HUES64 (cell line): ENCODE measurements at regions not wholly inside any gene's neighbourhood (a gene's known extent, or its start where the extent isn't known, plus 50 kb on each side); places are given as distances from the start of the nearest gene placed in this dataset.

Source experiments
- H3K27ac ChIP-seq: 2 replicates; pipeline ENCODE4 v1.7.0; 2013; ENCODE audit warnings: low read depth, low read length, inconsistent platforms
- H3K27me3 ChIP-seq: 2 replicates; pipeline ENCODE4 v1.6.1; 2013; ENCODE audit warnings: mild to moderate bottlenecking, low read length; ENCODE audit not compliant: insufficient read depth
- H3K36me3 ChIP-seq: 2 replicates; pipeline ENCODE4 v1.6.1; 2013; ENCODE audit warnings: mild to moderate bottlenecking, low read length; ENCODE audit not compliant: insufficient read depth
- H3K4me1 ChIP-seq: 2 replicates; pipeline ENCODE4 v1.6.1; 2013; ENCODE audit warnings: mild to moderate bottlenecking, low read length, moderate library complexity; ENCODE audit not compliant: insufficient read depth
- H3K4me3 ChIP-seq: 2 replicates; pipeline ENCODE4 v1.5.1; 2013; ENCODE audit warnings: mild to moderate bottlenecking, low read length, moderate library complexity
- H3K9ac ChIP-seq: 2 replicates; pipeline ENCODE4 v1.6.1; 2013; ENCODE audit warnings: mild to moderate bottlenecking, low read depth, low read length
- H3K9me3 ChIP-seq: 2 replicates; pipeline ENCODE4 v1.6.1; 2013; ENCODE audit warnings: low read depth, low read length; ENCODE audit not compliant: insufficient read depth
- WGBS: fragments of 150-250, 120-280 bp; methylation state at CpG from one replicate; pipeline ENCODE4 v1.1.7; 2013; ENCODE audit warnings: missing lambda C conversion rate; 5-methylcytosine and 5-hydroxymethylcytosine counted together

GRCh38 chr16:66315210-66315825 lies 51.2 kb upstream of the CDH5 start:
- no peaks in the 10 kb centered on the region for H3K4me1 ChIP-seq
- no peak overlapping the region for H3K27ac ChIP-seq
- H3K4me3 ChIP-seq = no peak overlapping the region
- no peaks in the 10 kb centered on the region for H3K9me3 ChIP-seq
- H3K27me3 ChIP-seq = no peaks in the 10 kb centered on the region
- no peak overlapping the region for H3K9ac ChIP-seq
- WGBS = 23% methylated on average over 6 of the region's 6 CpGs
- no peaks in the 10 kb centered on the region for H3K36me3 ChIP-seq

DNA sequence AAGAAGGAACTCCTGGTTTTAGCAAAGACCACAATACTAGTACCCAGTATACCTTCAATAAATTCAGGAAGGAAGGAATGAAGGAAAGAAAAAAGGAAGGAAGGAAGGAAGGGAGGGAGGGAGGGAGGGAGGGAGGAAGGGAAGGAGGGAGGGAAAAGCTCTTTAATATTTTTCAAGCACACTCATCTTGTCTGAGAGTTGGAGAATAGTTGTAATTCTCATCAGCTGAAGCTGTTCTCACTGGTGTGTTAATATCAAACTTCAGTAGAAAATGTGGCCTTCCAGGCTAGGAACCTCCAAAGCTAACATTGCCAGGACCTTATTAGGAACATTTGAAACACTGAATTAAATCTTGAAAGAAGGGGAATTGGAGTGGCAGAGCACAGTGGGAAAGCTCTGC lies 55.2 kb upstream of the CDH5 start:
- H3K9me3 ChIP-seq = no peaks in the 10 kb centered on the region
- no peak overlapping the region for H3K9ac ChIP-seq
- no peak overlapping the region for H3K4me3 ChIP-seq
- no peaks in the 10 kb centered on the region; the same call in 1 of the 2 replicates for H3K27me3 ChIP-seq
- H3K27ac ChIP-seq = no peak overlapping the region
- no peaks in the 10 kb centered on the region for H3K36me3 ChIP-seq
- H3K4me1 ChIP-seq = no peaks in the 10 kb centered on the region

GRCh38 chr16:66309215-66309807 lies 57.2 kb upstream of the CDH5 start:
- H3K36me3 ChIP-seq = no peaks in the 10 kb centered on the region
- H3K4me3 ChIP-seq = no peak overlapping the region
- no peaks in the 10 kb centered on the region for H3K9me3 ChIP-seq
- H3K27ac ChIP-seq = no peak overlapping the region
- 94% methylated on average over 15 of the region's 15 CpGs for WGBS
- H3K9ac ChIP-seq = no peak overlapping the region
- H3K27me3 ChIP-seq = no peaks in the 10 kb centered on the region; the same call in 1 of the 2 replicates
- H3K4me1 ChIP-seq = no peaks in the 10 kb centered on the region

GRCh38 chr16:66308096-66308495 lies 58.4 kb upstream of the CDH5 start:
- Histone ChIP-seq H3K36me3 (no peaks in the 10 kb centered on the region), H3K9ac (no peak overlapping the region), H3K4me1 (no peaks in the 10 kb centered on the region), H3K27ac (no peak overlapping the region), H3K4me3 (no peak overlapping the region), H3K9me3 (no peaks in the 10 kb centered on the region), H3K27me3 (no peaks in the 10 kb centered on the region; the same call in 1 of the 2 replicates)
- WGBS = 93% methylated on average over 5 of the region's 5 CpGs

DNA sequence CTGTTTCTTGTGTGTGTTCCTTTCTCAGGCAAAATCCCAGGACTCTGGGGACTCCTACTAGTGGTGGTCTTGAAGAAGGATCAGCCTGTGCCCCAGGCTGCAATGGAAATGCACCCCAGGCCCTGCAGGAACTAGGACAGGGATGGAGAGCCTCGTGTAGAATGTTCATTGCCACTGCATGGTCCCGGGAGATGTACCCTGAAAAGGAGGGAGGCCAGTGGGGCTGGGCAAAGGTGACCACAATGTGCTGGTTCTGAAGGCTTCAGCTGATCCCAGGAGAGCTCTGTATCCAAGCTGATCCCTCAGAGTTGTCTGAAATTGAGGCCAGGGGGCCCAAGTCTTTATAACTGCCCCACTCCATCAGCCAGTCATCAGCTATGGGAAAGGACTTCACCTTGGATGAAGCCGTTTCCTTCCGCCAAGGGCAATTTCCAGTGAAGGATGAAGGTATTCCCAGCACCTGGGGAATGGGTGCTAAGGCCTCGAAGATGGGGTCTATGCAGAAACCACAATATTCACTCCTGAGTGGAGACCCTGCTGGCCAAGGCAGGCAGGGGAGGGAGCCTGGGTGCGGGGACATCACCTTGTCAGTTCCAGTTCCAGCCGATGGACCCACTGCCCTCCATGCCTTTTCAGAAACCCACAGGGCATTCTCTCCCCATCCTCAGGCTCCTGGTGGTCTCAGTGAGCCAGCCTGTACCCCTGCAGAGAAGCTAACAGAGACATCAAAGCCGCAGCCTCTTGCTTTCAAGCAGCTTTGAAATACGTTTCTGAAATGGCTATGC lies 59.9 kb upstream of the CDH5 start:
- Histone ChIP-seq H3K36me3 (no peaks in the 10 kb centered on the region), H3K9ac (no peak overlapping the region)
- WGBS = 87% methylated on average over 9 of the region's 9 CpGs

GRCh38 chr16:66304961-66305360 lies 61.5 kb upstream of the CDH5 start:
- Histone ChIP-seq H3K4me1 (no peaks in the 10 kb centered on the region), H3K27ac (no peak overlapping the region), H3K4me3 (no peak overlapping the region), H3K27me3 (no peaks in the 10 kb centered on the region; the same call in 1 of the 2 replicates), H3K9me3 (no peaks in the 10 kb centered on the region), H3K36me3 (no peaks in the 10 kb centered on the region), H3K9ac (no peak overlapping the region)
- 88% methylated on average over 3 of the region's 3 CpGs for WGBS

More for the DNA sequence above, 59.9 kb upstream of the CDH5 start:
- Histone ChIP-seq H3K4me1 (no peaks in the 10 kb centered on the region), H3K27me3 (no peaks in the 10 kb centered on the region; the same call in 1 of the 2 replicates), H3K4me3 (no peak overlapping the region), H3K27ac (no peak overlapping the region), H3K9me3 (no peaks in the 10 kb centered on the region)

- Histone ChIP-seq H3K9ac (no peak overlapping the region), H3K4me3 (no peak overlapping the region), H3K27ac (no peak overlapping the region), H3K9me3 (no peaks in the 10 kb centered on the region), H3K36me3 (no peaks in the 10 kb centered on the region), H3K27me3 (no peaks in the 10 kb centered on the region; the same call in 1 of the 2 replicates), H3K4me1 (no peaks in the 10 kb centered on the region)
- WGBS = 83% methylated on average over 7 of the region's 7 CpGs
Measured at GRCh38 chr16:66304151-66304550, 62.3 kb upstream of the CDH5 start.

DNA sequence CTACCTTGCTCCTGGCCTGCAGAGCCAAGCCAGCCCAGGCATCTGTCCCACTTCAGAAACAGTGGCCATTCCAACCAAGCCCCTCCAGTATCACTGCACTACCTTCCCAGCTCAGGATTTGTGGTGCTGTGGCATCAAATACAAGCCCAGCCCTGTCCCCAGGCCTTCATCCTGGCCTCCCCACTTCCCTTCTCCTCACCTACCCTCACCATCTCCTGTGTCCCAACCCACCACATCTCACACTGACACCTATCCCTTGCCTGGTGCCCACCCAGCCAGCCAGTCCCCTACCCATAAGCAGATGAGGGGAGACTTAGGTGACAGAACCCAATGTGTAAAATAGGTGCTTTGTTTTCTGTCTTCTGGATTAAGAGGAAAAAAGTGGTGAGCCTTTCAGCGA lies 66.0 kb upstream of the CDH5 start:
- H3K4me3 ChIP-seq = no peak overlapping the region
- no peak overlapping the region for H3K27ac ChIP-seq
- H3K4me1 ChIP-seq = no peaks in the 10 kb centered on the region
- H3K9ac ChIP-seq = no peak overlapping the region
- H3K36me3 ChIP-seq = no peaks in the 10 kb centered on the region
- 51% methylated on average over 1 of the region's 1 CpG for WGBS
- H3K9me3 ChIP-seq = no peaks in the 10 kb centered on the region
- H3K27me3 ChIP-seq = no peaks in the 10 kb centered on the region

GRCh38 chr16:66300037-66300436 lies 66.5 kb upstream of the CDH5 start:
- Histone ChIP-seq H3K9ac (no peak overlapping the region), H3K4me1 (no peaks in the 10 kb centered on the region), H3K9me3 (no peaks in the 10 kb centered on the region), H3K27me3 (no peaks in the 10 kb centered on the region), H3K36me3 (no peaks in the 10 kb centered on the region), H3K4me3 (no peak overlapping the region), H3K27ac (no peak overlapping the region)
- 89% methylated on average over 3 of the region's 3 CpGs for WGBS

- no peaks in the 10 kb centered on the region for H3K27me3 ChIP-seq
- no peaks in the 10 kb centered on the region for H3K9me3 ChIP-seq
- no peak overlapping the region for H3K9ac ChIP-seq
- H3K4me3 ChIP-seq = no peak overlapping the region
- 100% methylated on average over 1 of the region's 1 CpG for WGBS
- H3K36me3 ChIP-seq = no peaks in the 10 kb centered on the region
- H3K27ac ChIP-seq = no peak overlapping the region
- H3K4me1 ChIP-seq = no peaks in the 10 kb centered on the region
Measured at GRCh38 chr16:66299349-66299748, 67.1 kb upstream of the CDH5 start.

- 92% methylated on average over 2 of the region's 2 CpGs for WGBS
- H3K27ac ChIP-seq = no peak overlapping the region
- no peaks in the 10 kb centered on the region for H3K36me3 ChIP-seq
- no peaks in the 10 kb centered on the region for H3K9me3 ChIP-seq
- H3K27me3 ChIP-seq = no peaks in the 10 kb centered on the region
- no peaks in the 10 kb centered on the region for H3K4me1 ChIP-seq
- H3K4me3 ChIP-seq = no peak overlapping the region
- H3K9ac ChIP-seq = no peak overlapping the region
Measured at GRCh38 chr16:66298571-66299120, 67.8 kb upstream of the CDH5 start.
